GM19455 (cell line): ENCODE measurements at regions not wholly inside any gene's neighbourhood (a gene's known extent, or its start where the extent isn't known, plus 50 kb on each side); places are given as distances from the start of the nearest gene placed in this dataset.

Source experiments
- ATAC-seq: cut with Tn5 transposase; IDR thresholded peaks from one replicate; pipeline ENCODE4 v1.9.1; 2021; ENCODE audit not compliant: unreplicated experiment

DNA sequence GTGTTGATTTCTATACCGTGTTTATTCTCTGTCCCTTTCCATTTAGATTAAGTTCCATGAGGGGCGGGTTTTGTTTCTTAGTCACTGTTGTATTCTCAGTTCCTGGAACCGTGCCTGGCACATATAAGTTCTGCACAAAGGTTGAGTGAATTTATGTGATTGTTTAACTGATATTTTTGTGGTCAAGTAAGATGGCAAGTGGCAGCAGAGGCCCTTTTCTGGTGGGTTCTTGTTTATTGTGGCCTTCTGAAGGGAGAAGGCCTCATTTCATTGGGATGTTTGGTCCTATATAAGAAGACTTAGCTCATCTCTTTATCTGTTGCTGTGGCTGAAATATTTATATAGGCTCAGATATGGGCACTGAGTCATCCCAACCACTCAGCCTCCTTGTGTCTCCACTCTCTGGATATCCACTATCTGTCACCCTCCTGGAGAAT lies 262.5 kb downstream of the PSAT1 start:
- no peak for ATAC-seq

DNA sequence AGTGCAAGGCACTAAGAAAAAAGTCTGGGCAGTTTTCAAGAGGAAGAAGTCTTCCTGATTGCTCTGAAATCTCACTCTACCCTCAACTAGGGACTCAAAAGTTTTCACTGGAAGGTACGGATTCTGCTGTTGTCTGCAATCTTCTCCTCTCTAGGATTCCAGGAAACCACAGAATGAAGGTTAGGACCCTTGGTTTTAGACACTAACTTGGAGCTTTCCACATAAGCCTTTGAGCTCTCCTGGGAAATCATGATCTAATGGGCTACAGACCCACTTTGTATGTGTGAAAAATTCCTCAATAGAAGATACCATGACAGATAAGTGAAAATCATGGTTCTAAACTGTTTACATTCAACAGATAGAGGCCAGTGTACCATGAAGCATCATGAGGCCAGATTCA lies 265.1 kb downstream of the PSAT1 start:
- no peak for ATAC-seq

DNA sequence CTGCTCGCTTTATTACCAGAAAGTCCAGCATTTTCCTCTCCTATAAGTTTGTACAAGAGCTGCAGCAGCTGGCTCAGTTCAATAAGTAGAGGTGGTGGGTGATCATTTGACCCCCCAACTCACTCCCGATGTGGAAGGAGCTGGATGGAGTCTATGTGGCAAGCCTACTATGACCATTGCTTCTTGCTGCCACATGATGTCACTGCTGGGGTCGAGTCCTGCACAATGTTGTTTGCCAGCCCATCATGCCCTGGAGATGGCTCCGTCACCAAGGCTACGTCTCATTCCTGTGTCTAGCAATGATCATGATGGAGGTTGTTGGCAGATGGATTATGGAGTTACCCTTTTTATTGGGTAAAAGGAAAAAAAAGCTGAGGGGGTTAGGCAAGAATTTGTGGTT lies 266.3 kb downstream of the PSAT1 start:
- ATAC-seq = no peak

DNA sequence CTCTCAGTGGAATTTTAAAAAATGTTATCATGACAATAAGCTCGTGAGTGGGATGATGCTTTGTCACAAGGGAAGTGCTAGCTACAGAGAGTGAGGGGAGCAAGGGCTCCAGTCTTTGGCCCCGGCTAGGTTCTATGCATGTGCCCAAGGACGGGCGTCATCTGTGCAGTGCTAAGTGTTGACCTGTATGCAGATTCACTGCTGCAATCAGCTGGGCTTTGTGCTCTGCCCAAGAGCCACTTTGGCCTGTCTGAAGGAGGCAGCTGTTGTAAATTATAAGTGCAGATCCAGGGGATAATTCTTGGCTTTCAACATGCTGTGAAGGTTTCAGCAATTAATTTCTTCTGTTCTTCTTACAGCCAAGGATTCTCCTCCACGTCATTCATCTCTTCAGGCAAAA lies 268.6 kb downstream of the PSAT1 start:
- ATAC-seq = no peak

- no peak for ATAC-seq
Observed at GRCh38 chr9:78566521-78566920, 269.6 kb downstream of the PSAT1 start.

GRCh38 chr9:78566948-78567675 lies 270.2 kb downstream of the PSAT1 start:
- ATAC-seq = no peak

DNA sequence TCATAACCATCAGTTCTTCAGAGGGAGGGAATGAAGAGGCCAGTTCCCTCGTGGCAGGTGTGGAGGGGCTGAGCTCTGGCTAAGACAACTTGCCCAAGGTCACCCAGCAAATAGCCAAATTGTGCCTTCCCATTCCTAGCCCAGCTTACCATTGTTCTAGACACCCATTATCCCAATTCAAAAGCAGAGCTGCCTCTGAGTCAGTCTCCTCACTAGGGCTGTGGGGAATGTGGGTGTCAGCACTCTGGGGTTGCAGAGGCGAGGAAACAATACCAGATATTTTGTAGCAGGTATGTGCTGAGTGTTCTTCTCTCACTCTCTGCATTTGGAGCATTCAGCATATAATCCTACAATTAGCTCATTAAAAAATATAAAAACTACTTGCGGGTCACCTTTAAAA lies 270.8 kb downstream of the PSAT1 start:
- ATAC-seq = no peak

- ATAC-seq = no peak
Observed at GRCh38 chr9:78568774-78569173, 271.8 kb downstream of the PSAT1 start.

DNA sequence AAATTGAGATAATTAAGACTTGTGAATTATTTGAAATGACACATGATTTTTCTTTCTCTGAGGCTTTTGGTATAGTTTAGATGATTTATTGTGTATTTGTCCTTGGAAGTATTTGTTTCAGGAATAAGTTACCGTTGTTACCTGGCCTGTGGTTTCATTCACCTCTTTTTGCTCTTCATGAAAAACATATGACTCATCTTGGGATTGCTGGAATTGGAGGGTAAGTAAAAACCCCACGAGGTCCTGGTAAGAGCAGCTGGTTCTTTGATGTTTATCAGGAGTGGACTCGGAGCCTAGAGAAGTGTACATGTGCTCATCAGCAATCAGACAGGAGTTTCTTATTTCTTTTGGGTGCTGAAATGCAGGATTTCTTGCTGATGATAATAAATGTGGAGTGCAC lies 275.3 kb downstream of the PSAT1 start:
- ATAC-seq = no peak

DNA sequence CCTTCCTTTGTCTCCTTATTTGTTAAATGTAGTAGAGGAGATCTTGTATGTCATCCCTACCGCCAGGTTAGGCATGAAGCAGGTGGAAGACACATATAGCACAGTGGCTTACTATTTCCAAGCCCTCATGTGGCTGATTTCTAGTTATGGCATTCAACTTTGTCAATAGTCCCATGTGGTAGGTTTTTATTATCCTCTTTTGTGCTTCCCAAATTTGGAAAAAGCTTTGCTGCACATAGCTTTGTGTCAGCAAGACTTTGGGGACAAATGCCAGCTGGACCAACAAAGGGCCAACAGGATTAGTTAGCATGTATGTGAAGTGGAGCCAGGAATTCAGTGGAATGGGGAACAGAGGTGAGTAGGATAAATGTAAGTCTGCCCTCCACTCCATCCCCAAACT lies 276.3 kb downstream of the PSAT1 start:
- ATAC-seq = no peak

DNA sequence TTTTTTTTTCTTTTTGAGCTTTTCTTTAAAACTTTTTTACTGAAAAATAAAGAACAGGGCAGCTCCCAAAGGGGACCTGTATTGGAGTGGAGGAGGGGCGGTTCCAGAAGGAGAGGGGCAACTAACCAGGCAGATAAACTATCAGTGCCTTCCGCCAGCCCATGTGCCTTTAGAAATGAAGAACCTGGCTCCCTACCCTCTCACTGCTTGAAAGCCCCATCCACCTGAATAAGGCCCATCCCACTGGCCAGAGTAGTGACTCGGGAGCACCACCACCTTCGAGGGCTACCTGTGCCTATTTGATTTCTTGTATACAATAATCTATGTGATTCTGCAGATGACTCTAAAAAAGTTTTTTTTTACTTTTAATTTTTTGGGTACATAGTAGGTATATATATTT lies 276.7 kb downstream of the PSAT1 start:
- ATAC-seq = no peak

GRCh38 chr9:78574354-78575045 lies 277.6 kb downstream of the PSAT1 start:
- no peak for ATAC-seq

DNA sequence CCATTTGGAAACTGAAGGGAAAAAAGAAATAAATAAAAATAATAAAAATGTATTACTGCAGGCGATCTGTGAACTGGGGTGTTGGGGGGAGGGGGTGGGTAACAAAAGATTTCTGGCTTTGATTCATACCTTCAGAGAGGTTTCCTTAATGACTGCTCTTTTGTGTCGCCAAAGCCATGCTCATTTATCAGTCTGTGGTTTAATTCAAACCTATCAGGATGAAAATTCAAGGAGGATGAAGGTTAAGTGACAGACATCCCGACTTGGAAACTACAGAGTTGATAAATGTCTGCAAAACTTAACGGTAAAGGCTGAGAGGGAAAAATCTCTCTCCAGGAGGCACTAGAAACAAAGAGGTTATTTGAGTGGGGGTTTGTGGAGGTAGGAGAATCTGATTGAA lies 278.2 kb downstream of the PSAT1 start:
- ATAC-seq = no peak

GRCh38 chr9:78575771-78576170 lies 278.8 kb downstream of the PSAT1 start:
- ATAC-seq = no peak

- no peak for ATAC-seq
Observed at GRCh38 chr9:78577156-78577906, 280.4 kb downstream of the PSAT1 start.

- no peak for ATAC-seq
Observed at GRCh38 chr9:78578072-78578471, 281.1 kb downstream of the PSAT1 start.

DNA sequence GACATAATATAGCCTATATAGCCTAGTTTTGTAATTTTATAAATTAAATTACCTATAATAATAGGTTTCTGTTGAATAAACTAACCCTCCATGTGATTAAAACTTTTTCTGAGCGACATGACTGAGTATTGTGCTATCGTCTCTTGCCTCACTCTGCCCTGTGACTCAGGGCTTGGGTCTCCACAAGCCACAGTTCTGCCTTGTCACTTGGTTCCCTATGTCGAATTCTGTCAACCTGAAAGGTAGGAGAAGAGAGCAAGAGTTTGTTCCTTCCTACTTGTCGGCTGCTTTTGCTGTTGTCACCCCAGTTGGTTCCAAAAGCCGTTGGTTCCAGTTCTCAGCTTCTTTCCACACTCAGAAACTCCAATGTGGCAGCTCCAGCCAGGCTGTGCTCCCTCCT lies 285.9 kb downstream of the PSAT1 start:
- no peak for ATAC-seq

DNA sequence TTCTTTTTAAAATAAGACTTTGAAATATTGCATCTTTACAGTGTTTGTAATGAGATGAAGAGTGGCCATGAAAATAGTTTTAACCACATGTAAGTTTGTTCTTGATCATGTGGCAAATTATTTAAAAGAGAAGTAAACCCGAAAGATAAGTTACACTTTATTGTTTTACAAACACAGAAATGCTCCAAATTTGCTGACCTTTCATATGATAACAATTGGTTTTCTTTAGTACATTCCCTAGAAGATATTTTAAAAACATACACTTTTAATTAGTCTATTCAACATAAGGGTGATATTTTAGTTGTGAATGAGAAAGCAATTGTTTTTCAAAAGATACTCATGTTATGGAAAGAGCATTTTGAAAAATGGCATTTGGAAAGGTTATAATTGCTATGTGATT lies 287.7 kb downstream of the PSAT1 start:
- no peak for ATAC-seq

DNA sequence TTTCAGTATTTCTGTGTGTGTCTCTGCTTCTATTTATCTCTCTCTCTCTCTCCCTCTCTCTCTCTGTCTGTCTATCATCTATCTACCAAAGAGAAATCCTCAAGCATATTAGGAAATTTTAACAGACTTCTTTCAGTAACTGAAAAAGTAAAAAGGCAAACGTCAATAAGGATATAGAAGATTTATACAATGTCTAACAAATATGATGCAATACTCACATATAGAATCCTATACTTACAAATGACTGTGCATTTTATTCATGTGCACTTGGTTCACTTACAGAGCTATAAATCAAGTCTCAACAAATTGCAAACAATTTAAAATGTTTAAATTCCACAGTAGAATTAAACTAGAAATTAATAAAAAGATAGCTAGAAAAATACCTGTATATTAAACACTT lies 289.0 kb downstream of the PSAT1 start:
- no peak for ATAC-seq

- ATAC-seq = no peak
Observed at GRCh38 chr9:78590068-78590467, 293.1 kb downstream of the PSAT1 start.

GRCh38 chr9:78592811-78593210 lies 295.9 kb downstream of the PSAT1 start:
- ATAC-seq = no peak
